GM12878 (cell line): ENCODE measurements at regions not wholly inside any gene's neighbourhood (a gene's known extent, or its start where the extent isn't known, plus 50 kb on each side); places are given as distances from the start of the nearest gene placed in this dataset.

ENCODE experiments used
- CTCF ChIP-seq, 3 experiments: IDR thresholded peaks in 2 of 3; conservative IDR thresholded peaks in 1 of 3; 2 replicates each; pipeline ENCODE4 v1.5.1; 2011; ENCODE audit warnings: low read depth in 3 of 3, low read length in 3 of 3, mild to moderate bottlenecking in 3 of 3, control low read depth in 2 of 3, moderate library complexity in 2 of 3, inconsistent platforms in 1 of 3, mixed read lengths in 1 of 3; ENCODE audit not compliant: control insufficient read depth in 2 of 3, insufficient read depth in 1 of 3; ENCODE audit errors: extremely low read depth in 1 of 3
- GATAD2B ChIP-seq: fragments of 450-650 bp; conservative IDR thresholded peaks from 2 replicates; pipeline ENCODE4 v1.6.1; 2017; ENCODE audit warnings: low read depth, mild to moderate bottlenecking, moderate library complexity
- KDM1A ChIP-seq: fragments of 200-600 bp; sonication (generic); IDR thresholded peaks from 2 replicates; pipeline ENCODE4 v1.6.1; 2016; ENCODE audit warnings: borderline replicate concordance
- MXI1 ChIP-seq: fragments of 150-350 bp; IDR thresholded peaks from 2 replicates; pipeline ENCODE4 v1.6.1; 2011; ENCODE audit warnings: low read depth, mild to moderate bottlenecking, inconsistent platforms, low read length, improper control_type of control experiment
- PBX3 ChIP-seq: IDR thresholded peaks from 2 replicates; pipeline ENCODE4 v1.6.1; 2011; ENCODE audit warnings: mild to moderate bottlenecking, low read depth, low read length, moderate library complexity; ENCODE audit not compliant: insufficient replicate concordance
- PRDM15 ChIP-seq: fragments of 450-650 bp; formaldehyde crosslinking; IDR thresholded peaks from 2 replicates; pipeline ENCODE4 v1.4.0; 2020; ENCODE audit warnings: mild to moderate bottlenecking, moderate library complexity
- SIX5 ChIP-seq: IDR thresholded peaks from 2 replicates; pipeline ENCODE4 v1.6.1; 2011; ENCODE audit warnings: mild to moderate bottlenecking, low read depth, low read length, moderate library complexity; ENCODE audit not compliant: severe bottlenecking
- SMARCA5 ChIP-seq: fragments of 450-650 bp; IDR thresholded peaks from 2 replicates; pipeline ENCODE4 v1.6.1; 2017; ENCODE audit warnings: mild to moderate bottlenecking
- SP1 ChIP-seq: IDR thresholded peaks from one replicate; pipeline ENCODE4 v1.6.1; 2011; ENCODE audit warnings: low read depth, low read length
- SUPT20H ChIP-seq: IDR thresholded peaks from 2 replicates; pipeline ENCODE4 v1.6.1; 2011; ENCODE audit warnings: low read depth, mild to moderate bottlenecking, low read length, moderate library complexity, borderline replicate concordance; ENCODE audit not compliant: control insufficient read depth
- TAF1 ChIP-seq: IDR thresholded peaks from 2 replicates; pipeline ENCODE4 v1.6.1; 2011; ENCODE audit warnings: mild to moderate bottlenecking, low read depth, low read length, borderline replicate concordance
- YY1 ChIP-seq: IDR thresholded peaks from 2 replicates; pipeline ENCODE4 v1.6.1; 2011; ENCODE audit warnings: low read depth, mild to moderate bottlenecking, low read length
- ZBTB40 ChIP-seq: fragments of 450-650 bp; IDR thresholded peaks from 2 replicates; pipeline ENCODE4 v1.6.1; 2016; ENCODE audit warnings: mild to moderate bottlenecking, moderate library complexity, borderline replicate concordance
- ZZZ3 ChIP-seq: IDR thresholded peaks from 2 replicates; pipeline ENCODE4 v1.6.1; 2011; ENCODE audit warnings: low read depth; ENCODE audit not compliant: control insufficient read depth, insufficient read length

GRCh38 chr9:23044549-23044948 lies 597.9 kb downstream of the DMRTA1 start:
- TF ChIP-seq MXI1 (no peak), ZBTB40 (no peak), PRDM15 (no peak), ZZZ3 (no peak), SMARCA5 (no peak), YY1 (no peak), GATAD2B (no peak), CTCF (IDR thresholded peaks at IDR 0.05 in 2 of 3, conservative IDR thresholded peaks at IDR 0.05 in 1 of 3; ENCODE audit: control insufficient read depth in 2 of 3, extremely low read depth in 1 of 3, insufficient read depth in 1 of 3, low read depth in 3 of 3, low read length in 3 of 3) (no peak), SP1 (no peak), PBX3 (no peak), SUPT20H (no peak), SIX5 (no peak), KDM1A (no peak), TAF1 (no peak)
